Ammon's horn (tissue), 1 donor: ENCODE measurements at regions not wholly inside any gene's neighbourhood (a gene's known extent, or its start where the extent isn't known, plus 50 kb on each side); places are given as distances from the start of the nearest gene placed in this dataset.
"Not testable (repeated sequence)": the region's sequence is repeated elsewhere in the genome, so short reads cannot be mapped to it uniquely, and the experiment has no call there.

Source experiments
- DNase-seq: peaks from one replicate; pipeline ENCODE4 v3.0.0-alpha.2; 2016; ENCODE audit warnings: low spot score

DNA sequence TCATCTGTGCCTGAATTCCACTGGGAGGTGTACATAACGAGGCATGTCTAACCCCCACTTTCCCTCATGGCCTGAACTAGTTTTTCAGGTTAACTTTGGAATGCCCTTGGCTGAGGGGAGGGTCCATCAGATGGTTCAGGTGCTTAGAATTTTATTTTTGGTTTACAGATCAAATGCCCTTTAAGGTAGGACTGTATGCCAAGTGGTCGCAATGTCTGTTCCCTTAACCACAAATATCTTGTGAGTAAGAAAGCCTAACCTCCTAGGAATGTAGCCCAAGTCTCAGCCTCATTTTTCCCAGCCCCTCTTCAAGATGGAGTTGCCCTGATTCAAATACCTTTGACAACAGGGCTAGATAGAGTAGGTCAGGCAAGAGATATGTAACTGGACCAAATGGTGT lies 78.4 kb downstream of the RNASET2 start:
- no peak for DNase-seq

DNA sequence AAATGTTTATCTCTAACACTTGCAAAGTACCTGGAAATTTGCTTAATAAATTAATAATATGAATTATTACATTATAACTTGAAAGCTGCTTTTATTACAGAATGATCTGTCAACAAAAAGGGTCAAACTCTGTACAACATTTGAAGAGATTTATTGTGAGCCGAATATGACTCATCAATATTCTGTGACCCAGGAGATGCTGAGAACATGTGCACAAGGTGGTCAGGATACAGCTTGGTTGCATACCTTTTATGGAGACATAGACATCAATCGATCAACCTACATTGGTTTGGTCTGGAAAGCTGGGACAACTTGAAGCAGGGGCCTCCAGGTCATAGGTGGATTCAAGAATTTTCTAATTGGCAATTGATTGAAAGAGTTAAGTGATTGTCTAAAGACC lies 79.0 kb downstream of the RNASET2 start:
- no peak for DNase-seq

DNA sequence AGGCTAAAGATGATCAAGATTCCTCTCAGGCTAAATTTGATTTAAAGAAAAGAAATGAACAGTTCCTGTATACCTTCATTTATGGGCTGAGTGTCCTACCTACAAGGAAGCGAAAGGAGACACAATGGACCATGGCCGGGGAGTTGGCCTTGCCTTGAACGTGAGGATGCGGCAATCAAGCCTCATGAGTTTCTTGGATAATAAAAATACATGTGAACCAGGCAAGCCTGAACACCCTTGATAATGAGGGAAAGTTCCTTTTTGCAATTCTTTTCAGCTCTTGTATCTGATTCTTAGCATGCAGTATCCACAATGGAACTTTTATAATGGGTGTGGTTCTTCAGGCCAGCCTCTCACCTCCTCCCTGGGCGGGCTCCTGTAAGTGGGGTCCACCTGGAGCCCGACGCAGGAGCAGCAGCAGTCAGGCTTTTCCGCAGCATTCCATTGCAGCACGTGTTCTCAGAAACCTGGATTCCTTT lies 83.8 kb downstream of the RNASET2 start:
- no peak for DNase-seq

DNA sequence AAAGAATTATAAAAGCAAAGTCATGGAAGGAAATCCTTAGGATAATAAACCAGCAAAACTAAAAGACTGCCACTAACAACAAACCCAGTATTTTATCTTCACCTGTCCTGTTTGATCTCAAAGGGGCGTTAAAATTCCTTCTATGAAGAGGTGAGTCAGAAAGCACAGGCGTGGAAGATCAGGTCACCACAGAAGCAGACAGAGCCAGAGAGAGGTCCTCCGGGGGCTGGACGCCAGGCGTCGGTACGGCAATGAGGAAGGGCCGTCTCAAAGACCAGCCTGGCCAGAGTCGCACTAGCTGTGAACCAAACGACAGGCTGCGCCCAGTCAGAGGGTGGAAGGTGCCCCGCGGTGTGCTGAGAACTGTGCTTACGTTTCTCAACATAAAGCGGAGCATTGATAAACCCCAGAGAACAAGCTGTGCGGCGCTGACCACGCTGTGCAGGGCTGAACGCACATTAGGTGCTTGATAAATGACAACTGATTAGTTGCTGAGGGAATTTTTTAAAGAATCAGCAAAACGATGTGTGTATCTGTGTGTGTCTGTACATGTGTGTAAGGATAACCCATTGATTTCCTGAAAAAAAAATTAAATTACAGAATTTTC lies 85.6 kb downstream of the RNASET2 start:
- no peak for DNase-seq

DNA sequence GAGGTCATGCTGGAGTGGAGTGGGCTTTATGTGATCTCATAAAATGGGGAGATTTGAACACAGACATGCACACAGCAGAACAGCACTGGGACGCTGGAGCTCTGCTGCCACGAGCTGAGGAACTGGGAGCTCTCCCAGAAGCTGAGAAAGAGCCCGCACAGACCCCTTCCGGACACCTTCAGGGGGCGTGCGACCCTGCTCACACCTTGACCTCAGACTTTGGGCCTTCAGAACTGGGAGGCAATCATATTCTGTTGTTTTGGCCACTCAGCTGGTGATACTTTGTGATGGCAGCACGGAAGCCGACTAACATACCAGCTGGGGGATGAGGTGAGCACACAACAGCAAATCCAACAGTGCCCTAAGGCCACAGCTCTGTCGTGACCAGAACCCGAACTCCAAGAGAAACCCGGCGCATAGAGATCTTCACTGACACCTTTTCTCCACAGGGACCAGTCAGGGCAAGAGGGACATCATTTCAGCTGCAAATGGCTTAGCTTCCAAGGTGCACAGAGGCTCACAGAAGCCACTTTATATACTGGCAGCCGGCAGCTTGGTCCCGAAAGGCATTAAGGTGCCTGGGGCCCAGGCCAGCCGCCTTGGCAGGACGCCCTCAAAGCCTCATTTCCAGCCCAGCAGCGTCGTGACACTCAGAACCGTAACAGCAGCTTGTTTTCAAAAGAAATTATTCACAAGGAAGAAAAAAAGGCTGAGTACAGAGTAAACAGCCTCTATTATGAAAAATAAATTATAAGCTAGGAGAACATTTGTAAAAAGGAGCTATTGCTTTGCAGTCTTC lies 89.3 kb downstream of the RNASET2 start:
- DNase-seq = peak; percentile 75

DNA sequence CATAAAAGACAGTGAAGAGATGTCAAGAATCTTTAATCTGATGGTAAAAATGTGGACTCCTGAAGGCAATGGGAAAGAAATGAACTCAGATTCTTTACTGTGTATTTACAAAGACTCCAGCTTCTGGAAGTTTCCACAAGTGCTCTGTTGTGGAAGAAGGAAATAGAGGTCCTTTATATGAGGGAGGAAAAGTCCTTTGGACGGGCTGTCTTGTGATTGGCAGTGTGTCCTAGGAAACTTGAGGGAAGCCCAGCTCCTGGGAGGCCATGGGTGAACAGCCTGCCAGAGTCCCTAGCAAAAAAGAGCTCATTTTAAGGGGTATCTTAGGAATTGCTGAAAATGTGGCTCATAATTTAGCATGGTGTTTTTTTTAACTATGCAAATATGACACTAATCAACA lies 92.0 kb downstream of the RNASET2 start:
- DNase-seq = peak; percentile 60

DNA sequence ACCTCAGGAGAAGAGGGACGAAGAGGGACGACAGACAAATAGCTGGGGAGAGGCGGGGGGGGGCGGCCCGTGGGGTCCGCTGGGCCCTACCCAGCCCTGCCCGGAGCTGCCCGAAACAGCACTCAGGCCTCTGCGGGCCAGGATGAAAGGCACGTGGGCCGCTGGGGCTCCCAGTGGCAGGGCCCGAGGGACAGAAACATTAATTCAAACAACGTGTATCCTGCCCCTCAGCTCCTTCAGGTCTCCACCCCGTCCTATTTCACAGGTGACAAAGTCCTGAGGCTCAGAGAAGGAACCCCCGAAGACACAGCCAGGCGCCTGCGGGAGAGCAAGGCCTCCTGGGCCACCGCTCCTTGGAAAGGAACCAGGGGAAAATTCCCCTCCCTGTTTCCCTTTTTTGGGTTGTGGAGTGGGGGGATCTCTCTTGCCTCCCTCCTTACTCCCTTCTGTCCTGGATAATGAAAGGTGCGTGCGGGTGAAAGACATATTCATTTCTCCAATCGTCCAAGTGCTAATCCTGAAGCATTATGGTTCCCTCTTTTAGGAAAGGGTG lies 93.3 kb downstream of the RNASET2 start:
- DNase-seq = no peak

DNA sequence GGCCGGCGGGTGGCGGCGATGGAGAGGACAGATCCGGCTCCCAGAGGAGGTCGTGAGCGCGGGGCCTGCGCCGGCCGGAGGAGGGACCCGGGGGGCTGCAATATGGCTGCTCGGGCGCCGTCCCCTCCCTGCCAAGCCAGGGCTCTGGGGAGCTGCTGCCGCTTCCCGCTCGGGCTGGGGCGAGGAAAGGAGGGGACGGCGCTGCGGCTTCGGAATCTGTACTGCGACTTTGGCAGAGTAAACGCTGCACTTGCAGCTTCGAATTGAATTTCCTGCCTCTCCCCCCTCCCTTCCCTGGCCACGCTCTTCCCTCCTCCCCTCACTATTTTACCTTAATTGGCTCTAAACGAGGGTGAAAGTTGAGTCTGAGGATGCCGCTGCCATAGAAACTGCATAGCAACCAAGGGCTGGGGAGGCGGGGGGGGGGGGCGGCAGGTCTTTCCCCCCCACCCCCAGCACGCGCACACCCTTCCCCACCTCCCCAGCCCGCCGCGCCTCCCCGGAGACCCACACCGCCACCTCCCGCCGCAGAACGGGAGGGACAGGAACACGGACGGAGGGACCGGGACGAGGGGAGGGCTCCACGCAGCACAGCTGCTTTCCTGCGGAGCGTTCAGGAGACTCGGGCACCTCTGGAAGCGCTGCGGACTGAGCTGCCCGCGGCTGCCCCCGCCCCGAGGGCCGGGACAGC lies 93.9 kb downstream of the RNASET2 start:
- peak; percentile 75 for DNase-seq

DNA sequence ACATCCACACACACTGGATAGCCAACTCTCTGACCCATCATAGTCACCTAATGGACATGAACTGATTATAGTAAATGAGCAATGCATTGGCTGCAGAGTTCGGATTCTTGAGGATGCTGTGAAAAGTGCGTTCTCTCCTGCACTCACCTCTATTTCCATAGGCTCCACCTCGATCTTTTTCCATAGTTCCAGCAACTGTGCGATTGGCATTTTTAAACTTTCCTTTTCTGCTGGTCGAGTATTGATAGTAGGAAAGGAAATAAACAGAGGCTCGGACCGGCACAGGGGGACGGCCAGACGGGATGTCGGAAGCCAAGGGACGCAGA lies 94.4 kb downstream of the RNASET2 start:
- DNase-seq = no peak

DNA sequence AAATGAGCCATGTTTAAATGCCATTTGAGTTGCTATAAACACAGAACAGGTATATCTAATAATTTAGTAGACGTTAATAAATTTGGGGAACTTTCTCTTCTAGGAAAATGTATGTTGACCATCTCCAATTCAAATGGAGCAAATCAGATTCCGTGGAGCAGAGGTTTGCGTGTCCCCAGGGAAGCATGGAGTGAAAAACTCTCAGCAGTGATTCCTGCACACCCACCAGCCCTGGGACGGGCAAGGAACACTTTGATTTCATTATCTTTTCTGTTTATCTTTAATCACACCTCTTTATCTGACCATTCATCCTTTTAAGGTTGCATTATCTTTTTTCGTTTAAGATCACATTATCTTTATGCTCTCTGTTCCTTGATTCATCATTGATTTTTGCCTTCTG lies 95.0 kb downstream of the RNASET2 start:
- no peak for DNase-seq

DNA sequence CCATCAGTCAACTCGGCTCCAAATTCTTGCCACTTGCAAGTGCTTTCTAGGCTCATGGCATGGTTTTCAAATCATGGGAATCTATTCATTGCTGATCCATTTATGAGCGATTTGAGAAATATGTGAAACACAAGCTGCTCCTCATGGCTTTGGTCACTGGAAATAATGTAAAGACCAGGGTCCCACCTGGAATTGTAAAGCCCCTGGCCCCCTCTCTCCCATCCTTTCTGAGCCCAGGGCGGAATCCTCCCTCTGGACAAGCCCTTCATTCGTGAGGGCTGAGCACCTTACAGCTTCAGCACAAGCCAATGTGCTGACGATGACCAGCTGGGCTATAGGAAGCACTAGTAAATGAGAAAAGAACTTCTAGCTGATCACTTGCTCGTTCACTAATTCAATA lies 96.0 kb downstream of the RNASET2 start:
- DNase-seq = no peak

DNA sequence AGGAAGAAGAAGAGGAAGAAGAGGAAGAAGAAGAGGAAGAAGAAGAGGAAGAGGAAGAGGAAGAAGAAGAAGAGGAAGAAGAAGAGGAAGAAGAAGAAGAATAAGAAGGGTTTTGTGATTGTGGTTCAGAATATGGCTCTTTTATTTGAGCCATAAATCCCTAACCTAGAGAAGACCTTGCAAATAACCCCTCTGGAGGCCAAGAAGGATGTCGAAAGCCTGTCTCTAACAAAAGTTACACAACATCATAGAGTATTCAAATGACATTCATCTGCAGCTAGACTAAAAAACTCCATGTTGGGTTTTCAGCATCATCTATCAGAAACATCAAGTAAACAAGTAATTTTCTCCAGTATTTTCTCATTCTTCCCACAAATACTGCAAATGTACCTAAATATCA lies 100.9 kb downstream of the RNASET2 start:
- DNase-seq = no peak

DNA sequence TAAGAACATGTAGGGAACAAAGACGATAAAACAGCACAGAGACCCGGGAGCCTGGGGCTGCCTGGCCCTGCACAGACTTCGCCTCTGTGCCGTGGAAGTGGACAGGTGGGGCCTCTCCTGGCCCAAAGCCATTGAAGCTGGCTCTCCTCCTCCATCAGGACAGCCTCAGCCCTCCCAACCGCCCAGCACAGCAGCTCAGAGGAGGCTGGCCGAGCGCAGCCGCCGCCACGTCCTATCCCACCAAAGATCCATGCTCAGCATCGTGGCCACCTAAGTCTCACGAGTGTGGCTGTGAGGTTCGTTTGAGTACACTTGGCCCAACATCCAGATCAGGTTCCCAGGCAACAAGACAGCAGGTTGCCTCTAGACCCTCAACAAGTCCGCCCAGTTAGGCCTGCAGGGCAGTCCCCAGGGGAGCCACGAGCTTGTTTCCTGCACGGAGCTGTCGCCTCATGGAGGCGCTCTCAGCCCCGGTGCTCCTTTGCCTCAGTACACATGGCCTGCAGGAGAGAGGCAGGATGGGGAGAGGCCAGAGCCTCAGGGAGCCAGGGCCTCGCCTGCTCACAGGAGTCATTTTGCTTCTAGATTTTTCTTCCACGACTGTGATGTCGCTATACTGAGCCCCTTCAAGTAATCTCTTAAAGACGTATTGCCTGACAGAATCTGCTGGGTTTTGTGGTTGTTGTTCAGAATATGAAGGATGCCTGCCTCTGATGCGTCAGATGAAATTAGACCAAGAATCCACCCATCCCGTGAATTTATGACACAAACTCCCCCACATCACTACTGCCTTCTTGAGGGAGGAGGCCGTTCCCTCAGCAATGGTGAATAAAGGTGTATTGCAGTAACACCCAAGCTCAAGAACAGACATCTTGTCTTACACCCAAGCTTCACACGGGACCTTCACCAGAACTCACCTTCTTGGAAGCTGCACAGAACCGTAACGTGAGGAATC lies 102.7 kb downstream of the RNASET2 start:
- DNase-seq = no peak

DNA sequence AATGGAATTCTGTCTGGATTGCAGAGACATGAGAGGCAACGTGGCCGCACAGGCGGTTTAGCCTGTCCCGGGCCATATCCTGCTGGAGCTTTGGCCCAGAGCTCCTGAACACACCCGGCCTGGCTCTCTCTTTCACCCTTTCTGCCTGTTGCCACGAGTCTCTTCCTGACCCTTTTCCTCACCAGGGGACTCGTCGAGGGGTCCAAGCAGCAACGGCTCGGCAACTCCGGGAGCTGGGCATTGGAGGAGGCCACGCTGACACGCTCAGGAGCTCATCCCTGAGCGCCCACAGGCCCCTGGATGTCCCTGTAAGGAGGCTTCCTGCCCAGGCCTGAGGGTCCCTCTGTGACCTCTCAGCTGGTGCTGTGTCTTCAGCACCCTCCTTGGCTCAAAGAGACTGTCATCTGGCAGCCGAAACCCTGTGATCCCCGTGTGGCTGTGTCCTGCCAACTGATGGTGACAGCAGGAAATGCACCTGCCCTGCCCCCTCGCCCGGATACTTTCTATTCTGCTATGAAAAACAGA lies 103.8 kb downstream of the RNASET2 start:
- no peak for DNase-seq

DNA sequence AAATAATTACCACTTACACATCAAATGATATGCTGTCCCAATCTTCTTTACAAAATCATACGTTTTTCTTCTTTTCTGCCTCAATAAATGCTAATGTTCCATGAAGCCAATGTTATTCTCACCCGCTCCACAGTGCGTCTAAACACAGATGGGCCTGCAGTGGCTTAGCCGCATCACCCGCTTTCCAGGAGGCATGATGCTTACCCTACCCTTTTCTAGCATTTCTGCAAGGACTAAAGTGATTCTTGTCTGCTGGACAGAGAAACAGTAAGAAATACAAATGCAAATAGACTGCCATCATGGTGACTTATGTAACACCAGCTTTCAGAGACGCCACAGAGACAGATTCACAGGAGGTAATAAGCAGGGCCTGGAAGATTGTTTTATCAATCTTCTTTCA lies 104.4 kb downstream of the RNASET2 start:
- no peak for DNase-seq

DNA sequence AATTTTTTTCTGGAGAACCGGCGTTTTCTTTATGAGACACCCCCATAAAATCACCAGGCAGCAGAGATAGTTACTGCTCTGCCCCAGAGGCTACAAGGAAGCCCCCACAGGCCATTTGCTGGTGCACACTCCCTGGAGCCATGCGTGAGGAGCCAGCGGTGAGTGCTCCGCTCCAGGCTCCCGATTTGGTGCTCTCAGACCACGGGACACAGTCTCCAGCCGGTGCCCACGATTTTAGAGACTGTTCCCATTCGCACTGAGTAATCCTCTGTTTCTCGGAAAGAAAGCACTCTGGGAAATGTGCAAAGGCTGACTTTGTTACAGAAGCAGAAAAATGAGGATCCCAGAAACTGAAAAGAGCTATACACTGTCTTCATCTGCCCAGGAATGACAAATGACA lies 104.9 kb downstream of the RNASET2 start:
- DNase-seq = no peak

DNA sequence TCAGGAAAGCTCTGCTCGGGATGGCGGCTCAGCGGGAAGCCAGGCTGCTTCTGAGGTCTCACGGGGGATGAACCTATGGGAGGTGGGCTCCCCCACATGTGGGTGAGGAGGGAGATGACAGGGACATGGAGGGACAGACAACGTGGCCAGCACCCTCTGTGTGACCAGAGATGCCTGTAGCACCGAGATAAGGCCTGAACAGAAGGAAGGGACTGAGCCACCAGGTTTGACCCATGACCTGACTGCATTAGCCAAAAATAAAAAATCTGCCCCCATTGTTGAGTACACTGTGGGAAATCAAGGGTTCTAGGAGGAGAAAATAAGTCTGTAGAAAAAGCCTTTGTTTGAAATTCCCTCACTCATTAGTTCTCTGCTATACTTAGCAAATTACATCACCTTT lies 105.7 kb downstream of the RNASET2 start:
- no peak for DNase-seq

DNA sequence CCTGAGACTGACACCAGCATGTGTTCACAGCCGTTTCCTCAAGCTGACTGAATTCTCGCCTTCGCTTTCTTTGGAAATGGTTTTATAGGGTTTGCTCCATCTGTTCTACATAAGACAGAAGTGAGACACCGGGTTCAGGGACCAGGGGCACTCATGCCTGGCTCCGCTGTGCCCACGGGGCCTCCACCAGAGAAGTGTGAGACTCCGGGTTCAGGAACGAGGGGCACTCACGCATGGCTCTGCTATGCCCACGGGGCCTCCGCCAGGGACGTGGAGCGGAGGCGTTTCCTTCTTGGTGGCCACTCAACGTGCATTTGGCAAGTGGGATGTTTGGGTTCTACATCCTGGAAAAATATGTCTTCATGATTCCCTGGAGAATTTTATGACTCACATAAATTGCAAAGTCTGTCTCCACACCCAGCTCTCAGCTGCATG lies 106.6 kb downstream of the RNASET2 start:
- DNase-seq = no peak

DNA sequence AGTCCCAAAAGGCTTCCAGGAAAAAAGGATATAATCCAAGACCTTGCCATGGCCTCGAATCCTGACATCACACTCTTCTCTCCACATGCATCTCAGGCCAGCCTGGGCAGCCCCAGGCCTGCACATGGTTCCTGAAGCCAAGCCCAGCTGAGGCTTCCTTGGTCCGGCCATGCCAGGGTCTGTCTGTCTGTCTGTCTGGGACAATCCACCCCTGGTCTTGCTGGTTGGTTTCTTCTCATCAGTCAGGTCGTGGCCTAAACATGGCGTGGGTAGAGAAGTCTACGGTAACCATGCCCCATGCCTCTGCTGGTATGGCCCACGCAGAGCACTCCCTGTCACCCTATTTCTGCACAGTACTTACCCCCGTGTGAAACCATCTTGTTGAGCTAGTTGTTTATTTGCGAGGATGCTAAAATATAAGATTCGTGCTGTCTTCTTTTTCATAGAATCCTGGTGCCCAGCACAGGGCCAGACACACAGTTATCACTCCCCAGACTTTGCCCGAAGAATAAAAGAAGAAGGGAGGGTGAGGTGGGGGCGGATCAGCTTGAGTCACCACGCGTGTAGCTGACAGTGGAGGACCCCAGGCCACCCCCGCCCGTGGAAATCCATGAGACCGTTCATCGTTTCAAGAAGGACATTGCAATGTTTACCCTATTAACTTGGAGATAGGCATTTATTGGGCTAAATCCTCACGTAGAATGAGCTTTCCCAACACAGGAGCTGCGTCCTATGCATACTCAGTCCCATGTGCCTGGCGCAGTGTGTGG lies 107.2 kb downstream of the RNASET2 start:
- DNase-seq = no peak

DNA sequence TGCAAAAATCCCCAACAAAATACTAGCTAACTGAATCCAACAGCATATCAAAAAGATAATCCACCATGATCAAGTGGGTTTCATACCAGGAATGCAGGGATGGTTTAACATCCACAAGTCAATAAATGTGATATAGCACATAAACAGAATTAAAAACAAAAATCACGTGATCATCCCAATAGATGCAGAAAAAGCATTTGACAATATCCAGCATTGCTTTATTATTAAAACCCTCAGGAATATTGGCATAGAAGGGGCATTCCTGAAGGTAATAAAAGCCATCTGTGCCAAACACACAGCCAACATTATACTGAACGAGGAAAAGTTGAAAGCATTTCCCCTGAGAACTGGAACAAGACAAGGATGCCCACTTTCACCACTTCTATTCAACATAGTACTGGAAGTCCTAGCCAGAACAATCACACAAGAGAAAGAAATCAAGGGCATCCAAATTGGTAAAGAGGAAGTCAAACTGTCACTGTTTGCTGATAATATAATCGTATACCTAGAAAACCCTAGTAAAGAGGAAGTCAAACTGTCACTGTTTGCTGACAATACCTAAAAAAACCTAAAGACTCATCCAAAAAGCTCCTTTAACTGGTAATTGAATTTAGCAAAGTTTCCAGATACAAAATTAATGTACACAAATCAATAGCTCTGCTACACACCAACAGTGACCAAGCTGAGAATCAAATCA lies 109.8 kb downstream of the RNASET2 start:
- not testable (repeated sequence) for DNase-seq
